Skeletal muscle cell (primary cell): ENCODE measurements at regions not wholly inside any gene's neighbourhood (a gene's known extent, or its start where the extent isn't known, plus 50 kb on each side); places are given as distances from the start of the nearest gene placed in this dataset.
A peak's percentile ranks its signal among the peaks of the same experiment; 100 is the strongest.
"Not testable (repeated sequence)": the region's sequence is repeated elsewhere in the genome, so short reads cannot be mapped to it uniquely, and the experiment has no call there.

Experiments used
- DNase-seq: peaks from one replicate; pipeline ENCODE4 v3.0.0-alpha.2; 2010; ENCODE audit warnings: low read depth
- H3K4me3 ChIP-seq: 2 replicates; pipeline ENCODE4 v1.5.1; 2011; ENCODE audit warnings: low read depth, mild to moderate bottlenecking, control low read depth, low read length, moderate library complexity

DNA sequence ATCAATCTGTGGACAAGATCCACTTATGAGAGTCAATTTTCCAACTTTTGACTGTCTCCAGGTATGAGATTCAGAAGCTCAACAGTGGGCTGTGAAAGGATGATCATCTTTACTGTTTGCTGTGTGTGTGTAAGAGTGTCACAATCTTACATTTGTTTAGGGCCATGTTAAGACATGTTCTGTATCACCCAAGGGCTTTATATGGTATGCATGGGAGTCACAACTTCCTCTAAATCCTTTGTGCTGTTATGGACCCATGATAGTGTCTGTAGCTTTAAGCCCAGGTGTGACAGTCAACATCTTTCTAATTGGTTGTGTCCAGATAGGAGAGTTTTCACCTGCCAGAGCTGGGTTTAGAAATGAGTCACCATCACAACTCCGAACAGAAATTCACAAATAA, 70.2 kb downstream of the ZNF726 start:
- DNase-seq, H3K4me3 ChIP-seq: not testable (repeated sequence)

DNA sequence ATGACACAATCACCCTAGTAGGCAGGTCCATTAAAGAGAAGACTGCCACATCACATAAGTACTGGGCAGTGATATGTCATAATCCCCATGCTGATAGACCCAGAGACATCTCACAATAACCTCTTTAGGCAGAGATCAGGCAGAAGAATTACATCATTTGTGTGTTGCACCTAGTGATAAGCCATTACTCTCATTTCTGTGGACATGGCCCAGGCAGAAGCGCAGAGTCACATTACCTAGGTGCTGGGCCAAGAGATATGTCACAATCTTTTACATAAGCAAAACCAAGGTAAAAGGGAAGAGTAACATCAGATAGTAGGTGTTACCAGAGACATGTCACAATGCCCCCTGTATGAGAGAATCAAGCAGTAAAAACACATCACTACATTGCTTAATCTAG, 71.9 kb downstream of the ZNF726 start:
- DNase-seq = no peak
- H3K4me3 ChIP-seq = no peak overlapping the region

DNA sequence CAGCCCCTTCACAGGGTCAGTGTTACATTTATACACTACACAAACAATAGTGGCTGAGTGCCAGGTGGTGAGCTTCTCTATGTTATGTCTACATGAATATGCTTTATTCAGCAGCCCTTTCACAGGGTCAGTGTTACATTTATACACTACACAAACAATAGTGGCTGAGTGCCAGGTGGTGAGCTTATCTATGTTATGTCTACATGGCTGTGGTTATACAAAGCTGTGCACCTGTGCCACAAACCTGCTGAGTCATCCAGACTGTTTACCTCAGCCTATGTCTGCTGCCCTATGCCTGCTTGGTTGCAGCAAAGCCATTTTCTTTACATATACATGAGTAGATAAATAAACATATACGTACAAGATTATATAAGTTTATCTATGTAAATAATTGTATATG, 76.5 kb downstream of the ZNF726 start:
- DNase-seq = no peak
- H3K4me3 ChIP-seq = no peak overlapping the region

DNA sequence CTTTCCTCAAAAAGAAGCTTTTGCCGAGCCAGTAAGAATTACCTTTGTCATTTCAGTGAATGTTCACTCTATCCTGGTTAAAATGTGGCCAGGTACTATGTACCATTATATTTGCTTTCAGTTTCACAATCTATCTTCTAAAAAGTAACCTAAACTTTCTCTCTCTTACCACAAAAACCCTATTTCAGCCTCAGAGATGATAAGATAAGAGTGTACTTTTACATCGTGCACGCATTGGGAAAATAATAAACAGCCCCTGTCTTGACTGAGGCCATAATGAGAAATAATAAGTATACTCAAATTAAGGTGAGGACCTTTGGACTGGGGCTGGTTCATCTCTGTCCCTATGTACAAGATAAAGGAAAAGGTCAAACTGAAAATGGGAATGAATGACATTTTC, 77.7 kb downstream of the ZNF726 start:
- no peak for DNase-seq
- no peak overlapping the region for H3K4me3 ChIP-seq

DNA sequence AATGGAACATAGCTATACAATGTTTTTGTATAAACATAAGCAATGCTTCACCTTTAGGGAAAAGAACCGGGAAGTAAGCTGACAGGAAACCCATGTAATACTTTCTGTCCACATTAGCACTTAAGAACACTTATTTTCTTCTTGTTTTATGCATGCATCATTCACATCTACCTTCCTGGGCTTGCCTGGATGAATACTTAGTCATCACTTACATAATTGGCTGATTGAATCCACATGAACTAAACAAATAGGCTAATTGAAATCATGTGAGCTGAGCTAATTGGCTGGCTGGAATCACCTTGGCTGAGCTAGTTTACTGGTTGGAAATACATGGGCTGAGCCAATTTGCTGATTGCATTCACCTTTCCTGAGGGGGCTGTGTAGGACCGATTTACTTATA, 78.8 kb downstream of the ZNF726 start:
- DNase-seq = no peak
- no peak overlapping the region for H3K4me3 ChIP-seq

DNA sequence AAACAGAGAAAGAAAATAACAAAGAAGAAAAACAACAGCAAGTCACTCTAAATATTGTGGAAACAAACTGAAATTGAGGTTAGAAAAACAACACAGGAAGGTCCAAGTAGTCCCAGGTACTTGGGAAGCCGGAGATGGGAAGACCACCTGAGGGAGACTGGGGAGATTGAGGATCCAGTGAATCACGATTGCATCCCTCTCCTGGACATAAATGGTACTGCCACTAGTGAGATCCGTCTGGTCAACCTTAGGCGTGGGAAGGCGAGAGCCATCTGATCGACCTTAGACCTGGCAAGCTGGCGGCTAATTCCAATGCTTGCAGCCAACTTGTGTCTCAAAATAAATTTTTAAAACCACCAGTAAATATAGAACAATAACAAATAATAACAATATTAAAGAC, 81.9 kb downstream of the ZNF726 start:
- DNase-seq = no peak
- no peak overlapping the region for H3K4me3 ChIP-seq

DNA sequence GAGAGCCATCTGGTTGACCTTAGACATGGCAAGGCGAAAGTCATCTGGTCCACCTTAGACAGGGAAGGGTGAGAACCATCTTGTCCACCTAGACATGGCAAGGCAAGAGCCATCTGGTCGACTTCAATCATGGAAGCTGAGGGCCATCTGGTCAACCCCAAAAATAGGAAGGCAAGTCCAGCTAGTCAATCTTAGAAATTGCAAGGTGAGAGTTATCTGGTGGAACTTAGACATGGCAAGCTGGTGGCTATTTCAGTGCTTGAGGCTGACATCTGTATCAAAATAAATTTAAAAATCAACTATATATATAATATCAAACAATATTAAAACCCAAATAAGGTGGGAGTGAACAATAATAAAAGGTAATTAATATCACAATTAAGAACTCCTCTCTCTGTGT, 83.9 kb downstream of the ZNF726 start:
- H3K4me3 ChIP-seq = no peak overlapping the region

DNA sequence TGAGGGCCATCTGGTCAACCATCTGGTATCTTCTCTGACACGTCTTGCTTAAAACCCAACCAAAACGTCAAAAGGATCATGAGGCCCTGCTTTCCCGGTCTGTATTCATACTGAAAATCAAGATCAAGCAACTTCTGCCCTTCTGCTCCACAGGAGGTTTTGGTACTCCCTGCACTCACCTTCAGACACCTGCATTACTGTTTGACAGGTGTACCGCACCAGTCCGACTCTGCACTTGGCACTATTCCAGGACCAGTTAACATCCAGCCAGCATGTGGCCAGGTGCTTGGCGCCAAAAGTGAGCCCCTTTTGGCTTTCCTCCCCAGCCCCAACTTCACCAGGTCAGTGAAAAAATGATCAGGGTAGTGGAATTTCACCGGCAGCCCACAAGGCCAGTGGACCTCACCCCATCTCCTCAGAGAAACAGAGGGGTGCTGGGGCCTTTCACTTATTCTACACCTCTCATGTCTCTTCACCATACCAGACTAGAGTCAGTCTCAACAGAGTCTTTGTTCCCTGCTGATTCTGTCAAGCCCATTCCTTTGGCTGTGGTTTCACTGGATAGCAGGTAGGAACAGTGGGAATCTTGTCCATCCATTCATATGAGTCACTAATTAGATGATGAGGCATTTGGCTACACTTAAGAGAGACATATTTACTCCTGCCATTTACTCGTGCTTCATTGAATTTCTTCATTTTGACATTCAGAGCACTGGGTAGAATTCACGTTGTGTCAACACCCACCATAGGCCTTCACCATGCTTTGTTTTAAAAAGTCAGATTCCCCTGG, 85.3 kb downstream of the ZNF726 start:
- H3K4me3 ChIP-seq = no peak overlapping the region
- DNase-seq = no peak

More for the DNA sequence above, 83.9 kb downstream of the ZNF726 start:
- DNase-seq = no peak

DNA sequence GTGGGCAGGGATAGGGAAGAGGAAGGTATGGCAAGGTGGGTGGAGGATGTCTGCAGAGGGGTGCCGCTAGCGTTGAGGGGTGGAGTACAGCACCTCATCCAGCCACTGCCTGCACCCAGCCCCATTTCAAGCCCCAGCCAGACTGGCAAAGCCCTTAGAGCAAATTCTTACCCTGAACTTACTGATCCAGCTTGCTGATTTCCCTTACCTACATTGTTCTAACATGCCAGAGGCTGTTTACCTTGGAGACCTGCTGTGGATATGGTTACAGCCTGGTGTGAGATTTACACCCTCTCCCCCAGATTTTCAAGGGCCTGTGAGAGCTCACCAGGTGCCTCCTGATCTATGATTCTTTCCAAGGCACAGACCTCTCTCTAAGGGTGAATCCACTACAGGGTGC, 86.0 kb downstream of the ZNF726 start:
- H3K4me3 ChIP-seq = no peak overlapping the region
- DNase-seq = no peak

DNA sequence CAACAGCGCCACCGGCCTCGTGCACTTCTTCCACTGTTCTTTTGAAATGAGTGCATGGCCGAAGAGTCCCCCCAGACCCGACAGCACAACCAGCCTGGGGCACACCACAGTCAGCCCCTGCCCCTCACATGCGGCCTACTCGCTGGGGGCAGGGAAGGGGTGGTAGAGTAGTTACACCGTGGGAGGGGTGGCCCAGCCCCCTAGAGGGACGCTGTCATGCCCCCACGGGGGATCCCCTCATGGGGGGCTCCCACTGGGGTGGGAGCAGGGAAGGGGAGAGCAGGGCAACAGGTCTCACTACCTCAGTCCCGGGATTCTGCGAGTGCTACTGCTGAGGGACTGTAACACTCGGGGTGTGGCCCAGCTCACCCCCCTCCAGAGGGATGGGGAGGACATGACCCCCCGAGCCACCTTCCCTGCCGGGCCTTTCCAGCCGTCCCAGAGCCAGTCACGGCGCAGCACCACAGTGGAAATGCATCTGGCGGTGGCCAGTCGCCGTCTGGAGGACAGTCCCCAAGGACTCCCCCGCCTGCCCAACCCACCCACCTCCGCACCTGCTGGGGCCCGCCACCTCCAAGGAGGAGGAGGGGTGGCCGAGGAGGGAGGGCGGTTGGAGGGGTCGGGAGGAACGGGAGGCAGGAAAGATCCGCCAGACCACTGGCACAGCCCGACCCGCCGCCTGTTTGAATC, 84.6 kb upstream of the ZNF254 start:
- DNase-seq = no peak

DNA sequence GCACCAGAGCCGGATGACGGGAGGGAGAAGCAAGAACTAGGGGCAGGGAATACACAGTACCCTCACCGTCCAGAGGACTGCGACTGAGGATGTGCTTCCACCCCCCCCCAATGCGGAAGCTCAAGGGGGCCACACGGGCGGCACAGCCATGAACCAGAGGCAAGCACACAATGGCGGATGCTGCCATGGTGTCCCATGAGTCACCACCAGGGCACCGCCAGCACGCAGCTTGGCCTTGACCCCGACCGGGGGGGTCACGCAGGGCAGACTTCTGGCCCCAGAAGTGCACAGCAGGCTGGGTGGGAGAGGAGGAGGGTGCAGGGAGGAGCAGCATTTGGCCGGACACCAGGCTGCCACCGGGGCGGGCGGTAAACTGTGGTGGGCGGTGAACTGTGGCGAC, 83.5 kb upstream of the ZNF254 start:
- no peak for DNase-seq

More for the DNA sequence above, 84.6 kb upstream of the ZNF254 start:
- H3K4me3 ChIP-seq = no peak overlapping the region

DNA sequence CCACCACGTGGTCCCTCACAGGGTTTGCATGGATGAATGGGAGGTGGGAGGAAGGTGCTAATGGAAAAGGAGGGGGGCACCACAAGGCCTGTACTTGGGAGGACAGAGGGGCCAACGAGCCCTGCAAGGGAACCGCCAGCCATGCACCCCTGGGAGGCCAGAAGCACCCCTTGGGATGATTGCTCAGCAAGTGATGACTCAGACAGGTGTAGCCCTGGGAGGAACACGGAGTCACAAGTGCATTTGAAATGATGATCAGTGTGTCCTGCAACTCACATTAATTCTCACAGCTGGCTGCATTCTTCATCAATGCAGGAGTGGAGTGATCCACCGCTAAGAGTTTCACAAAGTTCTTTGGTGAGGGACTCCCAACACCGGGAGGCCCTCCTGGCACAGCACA, 82.8 kb upstream of the ZNF254 start:
- no peak overlapping the region for H3K4me3 ChIP-seq
- DNase-seq = no peak

More for the DNA sequence above, 83.5 kb upstream of the ZNF254 start:
- no peak overlapping the region for H3K4me3 ChIP-seq

DNA sequence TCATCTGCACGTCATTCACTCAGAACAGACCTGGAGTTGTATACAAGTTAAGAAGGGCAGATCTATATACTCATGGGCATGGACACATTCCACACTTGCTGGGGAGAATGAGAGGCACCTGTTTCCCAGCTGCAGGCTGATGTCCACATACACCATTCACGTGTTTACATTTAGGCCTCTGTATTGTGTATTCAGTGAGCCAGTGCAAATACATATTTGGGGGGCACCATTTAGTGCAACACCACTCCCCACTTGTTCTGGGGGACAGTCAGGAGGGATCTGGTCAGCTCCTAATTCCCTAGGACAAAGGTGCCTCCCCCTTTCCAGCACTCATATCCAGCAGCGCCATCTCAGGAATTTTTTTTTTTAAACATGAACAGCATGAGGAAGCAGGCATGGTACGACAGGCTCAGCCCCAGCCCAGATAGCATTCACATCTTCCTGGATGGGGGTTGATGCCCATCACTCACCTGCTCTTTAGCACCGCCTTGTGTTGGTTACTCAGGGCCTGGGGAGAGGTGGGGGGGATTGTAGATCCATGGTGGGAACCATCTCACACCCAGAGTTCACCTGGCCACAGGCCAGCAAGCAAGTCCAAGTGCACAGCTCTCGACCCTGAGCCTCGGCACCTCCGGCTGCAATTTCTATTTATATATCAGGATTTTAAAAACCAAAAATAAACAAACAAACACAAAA, 56.9 kb upstream of the ZNF254 start:
- DNase-seq = no peak
- no peak overlapping the region for H3K4me3 ChIP-seq

DNA sequence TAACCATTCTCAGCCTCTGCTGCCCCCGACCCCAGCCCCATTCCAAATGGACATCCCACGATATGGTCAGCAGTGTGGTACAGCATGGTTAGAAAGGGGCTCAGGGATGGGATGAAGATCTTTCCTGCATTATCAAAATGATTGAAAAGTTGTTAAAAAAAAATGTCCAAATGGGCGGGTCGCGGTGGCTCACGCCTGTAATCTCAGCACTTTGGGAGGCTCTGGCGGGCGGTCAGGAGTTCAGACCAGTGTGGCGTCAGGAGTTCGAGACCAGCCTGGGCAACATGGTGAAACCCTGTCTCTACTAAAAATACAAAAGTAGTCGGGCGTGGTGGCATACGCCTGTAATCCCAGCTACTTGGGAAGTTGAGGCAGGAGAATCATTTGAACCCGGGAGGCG, 54.3 kb upstream of the ZNF254 start:
- DNase-seq = no peak

DNA sequence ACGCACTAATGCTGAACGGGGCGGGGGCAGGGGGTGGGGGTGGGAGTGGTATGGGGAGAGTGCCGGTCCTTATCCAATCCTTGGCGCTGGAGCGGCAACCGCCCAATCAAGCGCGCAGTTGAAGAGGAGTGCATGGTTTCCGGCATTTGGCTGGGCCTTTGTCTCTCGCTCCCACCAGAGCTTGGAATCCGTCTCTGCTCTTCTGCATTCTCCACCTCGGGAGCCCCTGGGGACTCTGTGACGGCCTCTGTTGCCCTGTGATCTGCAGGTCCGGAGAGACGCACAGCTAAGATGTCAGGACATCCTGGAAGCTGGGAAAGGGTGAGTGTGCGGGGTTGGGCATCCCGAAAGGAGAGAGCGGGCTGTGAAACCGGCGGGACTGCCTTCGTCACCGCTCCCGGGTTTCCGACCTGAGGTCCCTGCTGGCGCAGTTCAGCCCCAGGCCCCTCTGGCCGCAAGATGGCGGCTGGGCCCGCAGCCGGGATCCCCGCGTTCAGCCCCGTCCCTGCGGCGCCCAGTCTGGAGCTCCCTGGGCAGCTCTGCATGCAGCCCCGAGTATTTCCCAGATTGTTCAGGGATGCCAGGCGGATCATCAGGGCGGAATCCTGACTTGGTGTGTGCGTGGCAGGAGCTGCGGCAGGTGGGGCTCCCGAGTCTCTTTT, 53.6 kb upstream of the ZNF254 start:
- H3K4me3 ChIP-seq = peak overlapping the region; percentile 81
- peak; percentile 80 for DNase-seq

More for the DNA sequence above, 54.3 kb upstream of the ZNF254 start:
- no peak overlapping the region for H3K4me3 ChIP-seq

DNA sequence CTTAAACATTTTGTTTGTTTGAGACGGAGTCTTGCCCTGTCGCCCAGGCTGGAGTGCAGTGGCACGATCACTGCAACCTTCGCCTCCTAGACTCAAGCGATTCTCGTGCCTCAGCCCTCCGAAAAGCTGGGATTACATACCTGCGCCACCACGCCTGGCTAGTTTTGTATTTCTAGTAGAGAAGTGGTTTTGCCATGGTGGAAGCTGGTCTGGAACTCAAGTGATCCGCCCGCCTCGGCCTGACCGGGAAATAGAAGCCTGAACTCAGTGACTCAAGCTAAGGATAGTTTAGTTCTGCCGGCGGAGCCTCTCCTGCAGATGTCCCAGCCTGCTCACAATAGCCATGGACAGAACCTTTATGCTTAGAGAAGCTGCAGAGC, 53.0 kb upstream of the ZNF254 start:
- no peak for DNase-seq
- H3K4me3 ChIP-seq = peak overlapping the region; percentile 81

DNA sequence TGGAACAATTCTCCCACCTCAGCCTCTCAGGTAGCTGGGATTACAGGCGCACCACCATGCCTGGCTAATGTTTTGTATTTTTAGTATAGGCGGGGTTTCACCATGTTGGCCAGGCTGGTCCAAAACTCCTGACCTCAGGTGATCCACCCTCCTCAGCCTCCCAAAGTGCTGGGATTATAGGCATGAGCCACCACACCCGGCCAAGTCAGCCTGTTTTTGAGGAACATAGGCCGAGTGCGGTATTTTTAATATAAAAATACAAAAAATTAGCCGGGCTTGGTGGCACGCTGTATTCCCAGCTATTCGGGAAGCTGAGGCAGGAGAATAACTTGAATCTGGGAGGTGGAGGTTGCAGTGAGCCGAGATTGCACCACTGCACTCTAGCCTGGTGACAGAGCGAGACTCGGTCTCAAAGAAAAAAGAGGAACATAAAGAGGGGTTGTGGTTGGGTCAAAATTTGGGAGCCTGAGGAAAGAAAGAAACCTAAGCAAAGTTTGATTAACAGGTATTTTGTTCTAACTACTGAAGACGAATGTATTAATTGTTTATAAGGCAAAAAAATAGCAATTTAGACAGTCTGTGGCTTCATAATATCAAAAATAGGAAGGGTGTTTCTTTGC, 51.6 kb upstream of the ZNF254 start:
- DNase-seq = not testable (repeated sequence)
- peak overlapping the region; percentile 81 for H3K4me3 ChIP-seq
